ENCODE measurements at regions not wholly inside any gene's neighbourhood (a gene's known extent, or its start where the extent isn't known, plus 50 kb on each side); places are given as distances from the start of the nearest gene placed in this dataset.

GRCh38 chr1:187374082-187374481 lies 545.3 kb downstream of the PLA2G4A start:
- TF ChIP-seq CTCF (IDR thresholded peaks at IDR 0.05 in 8 of 11, conservative IDR thresholded peaks at IDR 0.05 in 3 of 11) = no peak
- TF ChIP-seq POLR2A (IDR thresholded peaks at IDR 0.05) = no peak
